Stomach (tissue), 8 donors: ENCODE measurements at regions not wholly inside any gene's neighbourhood (a gene's known extent, or its start where the extent isn't known, plus 50 kb on each side); places are given as distances from the start of the nearest gene placed in this dataset.
A peak's percentile ranks its signal among the peaks of the same experiment; 100 is the strongest.
"Not testable (repeated sequence)": the region's sequence is repeated elsewhere in the genome, so short reads cannot be mapped to it uniquely, and the experiment has no call there.

Source experiments
- DNase-seq, 2 donors: peaks; one replicate each; pipeline versions ENCODE4 v3.0.0 to v3.0.0-alpha.2; 2013 to 2019
- H3K27ac ChIP-seq, 5 donors: fragments of 200-600 bp in 4 of 5; sonication (generic) in 4 of 5; one replicate each; pipeline ENCODE4 v1.5.1; 2013 to 2019; ENCODE audit warnings: mild to moderate bottlenecking in 1 of 5, moderate library complexity in 1 of 5
- H3K27me3 ChIP-seq, 3 donors: fragments of 200-600 bp; sonication (generic); one replicate each; pipeline ENCODE4 v1.5.1; 2017 to 2019; ENCODE audit warnings: mixed run types in 1 of 3
- H3K36me3 ChIP-seq, 4 donors: fragments of 200-600 bp; sonication (generic); 1 replicate in 3 of 4; 2 replicates in 1 of 4; pipeline ENCODE4 v1.5.1; 2016 to 2019
- H3K4me1 ChIP-seq, 4 donors: fragments of 200-600 bp; sonication (generic); one replicate each; pipeline ENCODE4 v1.5.1; 2016 to 2019
- H3K4me3 ChIP-seq, 4 donors: fragments of 200-600 bp; sonication (generic) in 3 of 4; one replicate each; pipeline ENCODE4 v1.5.1; 2016 to 2019; ENCODE audit warnings: mild to moderate bottlenecking in 1 of 4
- H3K9me3 ChIP-seq, 4 donors: fragments of 200-600 bp; sonication (generic); one replicate each; pipeline ENCODE4 v1.5.1; 2016 to 2019
- EP300 ChIP-seq: sonication (generic); formaldehyde crosslinking; IDR thresholded peaks from one replicate; pipeline ENCODE4 v1.6.1; 2017; ENCODE audit warnings: antibody characterized with exemption
- POLR2A ChIP-seq, 4 donors: fragments of 450-650 bp; IDR thresholded peaks; one replicate each; pipeline ENCODE4 v1.6.1; 2016; ENCODE audit warnings: antibody characterized with exemption in 4 of 4, control low read depth in 2 of 4, mild to moderate bottlenecking in 1 of 4, moderate library complexity in 1 of 4
- POLR2AphosphoS5 ChIP-seq, 3 donors: sonication (generic); formaldehyde crosslinking; IDR thresholded peaks; one replicate each; pipeline ENCODE4 v1.6.1; 2016; ENCODE audit warnings: antibody characterized with exemption in 3 of 3
- WGBS, 5 donors: extraction: QIAGEN DNeasy Blood & Tissue Kit in 3 of 5; methylation state at CpG; one replicate each; pipeline versions ENCODE4 v1.1.5 to v1.1.7; 2013 to 2018; 5-methylcytosine and 5-hydroxymethylcytosine counted together
- intact Hi-C: fragments of 100-400 bp; cut with DNase I; formaldehyde crosslinking; loops from one replicate; pipeline ENCODE4 v1.15.1; 2023; ENCODE audit warnings: low total_unique reads
- small RNA-seq, 4 donors: library from RNA; depleted of rRNA; stranded (forward); fragments of <200 nt; gene quantifications; one replicate each; pipeline ENCODE3, GENCODE V24; 2016
- TF ChIP-seq, protein P1 (sequence below), 7 experiments: fragments of 450-650 bp in 4 of 7; fragments of 200-600 bp in 3 of 7; sonication (generic) in 3 of 7; IDR thresholded peaks; one replicate each; pipeline ENCODE4 v1.5.1; 2016 to 2019; ENCODE audit warnings: antibody characterized with exemption in 7 of 7, control low read depth in 2 of 7, mild to moderate bottlenecking in 1 of 7
- donor health status: healthy with polysubstance abuse.
- donor health status: Bipolar disorder and iron deficiency.
- donor health status: healthy.

DNA sequence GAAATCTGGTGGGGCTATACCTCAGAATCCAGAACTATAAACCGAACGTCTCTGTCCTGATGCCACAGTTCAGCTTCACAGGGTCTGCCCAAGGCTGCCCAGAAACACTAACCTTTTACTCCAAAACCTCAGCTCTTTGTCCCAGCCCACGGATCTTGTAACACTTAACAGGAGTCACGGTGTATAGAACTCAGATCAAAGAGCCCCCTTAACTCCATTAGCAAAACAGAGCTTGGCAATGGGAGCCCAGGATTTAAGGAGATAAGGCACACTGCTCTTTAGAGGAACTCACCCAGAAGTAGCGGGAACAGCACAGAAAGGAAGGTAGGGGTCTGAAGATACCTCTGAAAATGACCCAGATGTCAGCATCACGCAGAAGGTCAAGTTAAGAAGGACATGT, 68.8 kb upstream of the SOX14 start:
- Histone ChIP-seq H3K4me1 (no peaks in the 10 kb centered on the region), H3K27ac (no peak overlapping the region), H3K36me3 (no peaks in the 10 kb centered on the region), H3K27me3 (peaks cover 0 to 10% (median 0%) of the 10 kb centered on the region in 3 donors), H3K9me3 (no peaks in the 10 kb centered on the region), H3K4me3 (no peak overlapping the region)
- WGBS, 5 donors, result 40 to 52% (median 47%) methylated on average over 6 of the region's 6 CpGs
- no peak for DNase-seq
- TF ChIP-seq EP300 (no peak), POLR2A (IDR thresholded peaks at IDR 0.05) (no peak), POLR2AphosphoS5 (IDR thresholded peaks at IDR 0.05) (no peak)
- TF ChIP-seq, protein P1, sequence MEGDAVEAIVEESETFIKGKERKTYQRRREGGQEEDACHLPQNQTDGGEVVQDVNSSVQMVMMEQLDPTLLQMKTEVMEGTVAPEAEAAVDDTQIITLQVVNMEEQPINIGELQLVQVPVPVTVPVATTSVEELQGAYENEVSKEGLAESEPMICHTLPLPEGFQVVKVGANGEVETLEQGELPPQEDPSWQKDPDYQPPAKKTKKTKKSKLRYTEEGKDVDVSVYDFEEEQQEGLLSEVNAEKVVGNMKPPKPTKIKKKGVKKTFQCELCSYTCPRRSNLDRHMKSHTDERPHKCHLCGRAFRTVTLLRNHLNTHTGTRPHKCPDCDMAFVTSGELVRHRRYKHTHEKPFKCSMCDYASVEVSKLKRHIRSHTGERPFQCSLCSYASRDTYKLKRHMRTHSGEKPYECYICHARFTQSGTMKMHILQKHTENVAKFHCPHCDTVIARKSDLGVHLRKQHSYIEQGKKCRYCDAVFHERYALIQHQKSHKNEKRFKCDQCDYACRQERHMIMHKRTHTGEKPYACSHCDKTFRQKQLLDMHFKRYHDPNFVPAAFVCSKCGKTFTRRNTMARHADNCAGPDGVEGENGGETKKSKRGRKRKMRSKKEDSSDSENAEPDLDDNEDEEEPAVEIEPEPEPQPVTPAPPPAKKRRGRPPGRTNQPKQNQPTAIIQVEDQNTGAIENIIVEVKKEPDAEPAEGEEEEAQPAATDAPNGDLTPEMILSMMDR (IDR thresholded peaks at IDR 0.05), result no peak
- intact Hi-C loops, result no loop called here

DNA sequence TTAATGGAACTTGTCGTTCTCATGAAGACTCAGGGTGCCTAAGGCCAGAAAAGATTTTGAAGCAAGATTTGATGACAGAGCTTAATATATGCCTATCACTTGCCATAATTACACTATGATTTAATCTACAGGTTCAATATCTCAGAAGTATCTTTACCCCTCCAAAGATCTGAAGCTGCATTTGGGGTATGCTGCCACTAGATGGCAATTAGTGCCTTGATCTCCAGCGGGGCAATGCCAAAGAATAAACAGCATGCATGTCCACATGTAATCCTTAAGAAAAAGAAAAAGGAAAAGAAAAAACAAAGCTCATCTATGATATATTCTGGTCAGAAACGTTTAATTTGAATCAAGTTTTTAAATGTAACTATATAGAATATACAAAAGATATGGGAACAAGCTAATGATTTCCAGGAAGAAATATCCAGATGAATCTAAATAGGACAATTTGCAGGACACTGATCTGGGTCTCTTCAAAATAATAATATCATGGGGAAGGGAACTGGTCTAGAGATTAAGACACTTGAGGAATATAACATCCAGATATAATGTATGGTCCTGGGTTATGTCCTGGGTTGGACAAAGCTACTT, 55.0 kb upstream of the SOX14 start:
- DNase-seq, result peak in 1 of 2 donors; percentile 8
- Histone ChIP-seq H3K9me3 (peaks cover 0 to 3% (median 0%) of the 10 kb centered on the region in 4 donors), H3K27me3 (peaks cover 0 to 10% (median 0%) of the 10 kb centered on the region in 3 donors), H3K36me3 (no peaks in the 10 kb centered on the region), H3K4me3 (no peak overlapping the region), H3K4me1 (no peaks in the 10 kb centered on the region), H3K27ac (no peak overlapping the region)
- WGBS, 5 donors, result 3 to 7% (median 6%) methylated on average over 3 of the region's 3 CpGs
- intact Hi-C loops, result no loop called here
- no peak for TF ChIP-seq POLR2A (IDR thresholded peaks at IDR 0.05)
- no peak for TF ChIP-seq EP300
- no peak for TF ChIP-seq POLR2AphosphoS5 (IDR thresholded peaks at IDR 0.05)
- TF ChIP-seq, protein P1 (IDR thresholded peaks at IDR 0.05), result peak in 3 of 7 experiments; percentile 18 to 31 (median 30)

DNA sequence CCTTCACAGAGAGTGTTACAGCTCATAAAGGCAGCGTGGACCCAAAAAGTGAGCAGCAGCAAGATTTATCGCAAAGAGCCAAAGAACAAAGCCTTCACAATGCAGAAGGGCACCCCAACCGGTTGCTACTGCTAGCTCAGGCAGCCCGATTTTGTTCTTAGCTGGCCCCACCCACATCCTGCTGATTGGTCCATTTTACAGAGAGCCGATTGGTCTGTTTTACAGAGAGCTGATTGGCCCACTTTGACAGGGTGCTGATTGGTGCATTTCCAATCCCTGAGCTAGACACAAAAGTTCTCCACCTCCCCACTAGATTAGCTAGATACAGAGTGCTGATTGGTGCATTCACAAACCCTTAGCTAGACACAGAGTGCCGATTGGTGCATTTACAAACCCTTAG, 50.1 kb upstream of the SOX14 start:
- intact Hi-C loops, DNase-seq, H3K36me3 ChIP-seq, H3K27me3 ChIP-seq, H3K4me1 ChIP-seq, H3K27ac ChIP-seq, H3K4me3 ChIP-seq: not testable (repeated sequence)
- WGBS, 5 donors, result 83 to 93% (median 85%) methylated on average over 6 of the region's 6 CpGs
- peaks cover 0 to 20% (median 19%) of the 10 kb centered on the region in 4 donors for H3K9me3 ChIP-seq

Small RNA genes in the stretch of these regions (small RNA-seq; reads per million reads assigned to genes)
- gene RNA5SP142, result 0 reads per million in 4 donors
